RPMI7951 (cell line): ENCODE measurements at regions not wholly inside any gene's neighbourhood (a gene's known extent, or its start where the extent isn't known, plus 50 kb on each side); places are given as distances from the start of the nearest gene placed in this dataset.
"Not testable (repeated sequence)": the region's sequence is repeated elsewhere in the genome, so short reads cannot be mapped to it uniquely, and the experiment has no call there.

ENCODE experiments used
- DNase-seq: peaks from one replicate; pipeline ENCODE4 v3.0.0-alpha.2; 2012; ENCODE audit warnings: low read depth

GRCh38 chr2:143870696-143871095 lies 649.2 kb downstream of the ZEB2 start:
- no peak for DNase-seq

- DNase-seq: no peak
These were observed 662.9 kb downstream of the ZEB2 start for GRCh38 chr2:143856978-143857377.

GRCh38 chr2:143852759-143853158 lies 667.2 kb downstream of the ZEB2 start:
- DNase-seq: no peak

GRCh38 chr2:143850084-143850483 lies 669.8 kb downstream of the ZEB2 start:
- DNase-seq: no peak

- DNase-seq: no peak
These were observed 672.7 kb downstream of the ZEB2 start for GRCh38 chr2:143847257-143847656.

GRCh38 chr2:143844986-143845385 lies 674.9 kb downstream of the ZEB2 start:
- no peak for DNase-seq

- no peak for DNase-seq
These were observed 676.2 kb downstream of the ZEB2 start for GRCh38 chr2:143843686-143844085.

- no peak for DNase-seq
These were observed 677.1 kb downstream of the ZEB2 start for GRCh38 chr2:143842836-143843235.

GRCh38 chr2:143841935-143842334 lies 678.0 kb downstream of the ZEB2 start:
- DNase-seq: peak; percentile 23

- no peak for DNase-seq
These were observed 679.3 kb downstream of the ZEB2 start for GRCh38 chr2:143840601-143841000.

- DNase-seq: no peak
These were observed 679.7 kb downstream of the ZEB2 start for GRCh38 chr2:143840194-143840593.

GRCh38 chr2:143839456-143839855 lies 680.5 kb downstream of the ZEB2 start:
- no peak for DNase-seq

GRCh38 chr2:143837055-143837454 lies 682.9 kb downstream of the ZEB2 start:
- DNase-seq: not testable (repeated sequence)

- DNase-seq: no peak
These were observed 684.4 kb downstream of the ZEB2 start for GRCh38 chr2:143835481-143835880.

- DNase-seq: no peak
These were observed 686.8 kb downstream of the ZEB2 start for GRCh38 chr2:143833015-143833660.

GRCh38 chr2:143830476-143830875 lies 689.4 kb downstream of the ZEB2 start:
- no peak for DNase-seq

GRCh38 chr2:143828763-143829537 lies 691.0 kb downstream of the ZEB2 start:
- peak; percentile 24 for DNase-seq

GRCh38 chr2:143824791-143825190 lies 695.1 kb downstream of the ZEB2 start:
- DNase-seq: no peak

- no peak for DNase-seq
These were observed 694.7 kb downstream of the ARHGAP15 start for GRCh38 chr2:143823876-143824275.

GRCh38 chr2:143823296-143823695 lies 694.1 kb downstream of the ARHGAP15 start:
- DNase-seq: no peak

GRCh38 chr2:143822736-143823135 lies 693.5 kb downstream of the ARHGAP15 start:
- DNase-seq: no peak

- no peak for DNase-seq
These were observed 690.5 kb downstream of the ARHGAP15 start for GRCh38 chr2:143819764-143820163.

- peak; percentile 23 for DNase-seq
These were observed 690.0 kb downstream of the ARHGAP15 start for GRCh38 chr2:143819190-143819735.
